Stimulated activated CD4-positive, alpha-beta T cell treated with anti-CD3 and anti-CD28 coated beads, Interleukin-12 subunit alpha, Interleukin-12 subunit beta, amount 100 ng/mL, for 24 hours (primary cell): ENCODE measurements at regions not wholly inside any gene's neighbourhood (a gene's known extent, or its start where the extent isn't known, plus 50 kb on each side); places are given as distances from the start of the nearest gene placed in this dataset.
"Not testable (repeated sequence)": the region's sequence is repeated elsewhere in the genome, so short reads cannot be mapped to it uniquely, and the experiment has no call there.

Source experiments
- DNase-seq, 2 experiments: peaks; one replicate each; pipeline ENCODE4 v3.0.0-alpha.2; 2020; ENCODE audit warnings: low read depth in 2 of 2

GRCh38 chr10:23754941-23755340, 316.1 kb downstream of the OTUD1 start:
- no peak for DNase-seq

- DNase-seq: no peak
Observed at GRCh38 chr10:23755556-23755955, 316.7 kb downstream of the OTUD1 start.

DNA sequence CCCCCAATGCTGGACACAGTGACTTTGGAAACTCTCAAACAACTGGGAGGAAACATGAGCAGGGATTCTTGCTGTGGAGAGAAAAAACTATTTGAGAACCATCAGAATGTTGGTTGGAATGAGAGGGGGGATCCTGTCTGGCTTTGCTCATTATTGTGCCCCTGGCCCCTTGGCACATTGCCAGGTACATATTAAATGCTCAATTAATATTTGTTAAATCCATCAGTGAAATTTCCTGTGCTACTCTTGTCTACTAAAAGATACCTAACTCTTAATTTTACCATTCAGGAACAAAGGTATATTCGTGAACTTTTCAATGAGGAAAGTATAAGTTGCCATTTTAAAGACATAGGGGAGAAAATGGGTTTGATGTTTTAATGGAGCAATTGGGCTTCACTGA, 329.4 kb downstream of the OTUD1 start:
- no peak for DNase-seq

DNA sequence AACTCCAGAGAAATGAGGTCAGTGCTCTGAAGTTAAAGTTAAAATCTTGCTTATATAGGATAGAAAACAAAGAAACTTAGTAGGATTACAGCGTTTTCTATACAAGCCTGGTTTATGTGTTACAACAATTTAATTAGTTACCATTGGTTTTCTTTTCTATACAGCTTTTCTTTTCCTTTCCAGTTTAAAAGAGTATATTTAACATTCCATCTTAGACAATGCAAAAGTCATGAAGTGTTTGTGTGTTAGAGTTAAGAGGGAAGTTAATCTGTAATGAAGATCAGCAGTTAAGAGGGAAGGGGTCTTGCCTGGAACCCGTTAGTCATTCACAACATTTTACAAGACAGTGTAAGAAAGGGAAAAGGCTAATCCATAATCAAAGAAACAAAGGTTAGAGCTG, 338.3 kb downstream of the OTUD1 start:
- DNase-seq: no peak

DNA sequence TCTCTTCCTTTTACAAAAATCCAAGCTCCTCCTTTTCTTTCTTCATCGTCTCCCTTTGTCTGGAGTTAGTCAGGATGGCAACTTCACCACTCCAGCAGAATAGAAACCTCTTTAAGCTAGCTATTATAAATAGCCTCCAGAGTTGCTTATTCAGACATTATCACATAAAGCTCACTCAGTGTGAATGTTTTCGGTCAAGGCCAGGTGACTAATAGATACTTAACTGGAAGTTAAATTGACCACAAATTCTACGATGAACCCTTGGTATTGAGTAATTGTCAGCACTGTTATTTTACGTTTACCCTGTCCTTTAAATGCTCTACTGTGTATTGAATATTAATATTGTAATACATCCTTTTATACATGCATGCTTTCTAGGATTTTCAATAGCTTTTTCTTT, 340.4 kb downstream of the OTUD1 start:
- DNase-seq: no peak

GRCh38 chr10:23780331-23780730, 341.5 kb downstream of the OTUD1 start:
- no peak for DNase-seq

- no peak for DNase-seq
Observed at GRCh38 chr10:23786594-23786993, 347.7 kb downstream of the OTUD1 start.

- no peak for DNase-seq
Observed at GRCh38 chr10:23793577-23793976, 354.7 kb downstream of the OTUD1 start.

GRCh38 chr10:23797452-23797851, 358.6 kb downstream of the OTUD1 start:
- DNase-seq: not testable (repeated sequence)

DNA sequence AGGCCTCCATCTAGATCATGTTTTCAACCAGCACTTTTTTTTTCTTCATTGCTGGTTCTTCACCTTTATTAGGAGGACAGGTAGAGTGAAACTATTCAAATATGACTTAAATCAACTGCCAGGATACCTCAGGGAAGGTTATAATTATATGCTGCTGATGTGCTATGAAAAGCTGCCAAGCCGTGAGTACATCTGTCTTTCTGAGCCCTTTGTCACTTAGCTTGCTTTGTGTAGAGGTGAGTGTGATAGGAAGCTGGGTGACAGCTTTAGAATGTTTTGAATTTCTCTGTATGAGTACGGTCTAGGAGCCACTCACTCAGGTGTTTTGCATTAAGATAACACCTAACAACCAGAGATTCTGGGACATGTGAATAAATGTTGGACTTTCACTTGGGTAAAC, 365.2 kb downstream of the OTUD1 start:
- no peak for DNase-seq

- no peak for DNase-seq
Observed at GRCh38 chr10:23813687-23814086, 374.8 kb downstream of the OTUD1 start.

- DNase-seq: no peak
Observed at GRCh38 chr10:23818484-23818883, 379.6 kb downstream of the OTUD1 start.

DNA sequence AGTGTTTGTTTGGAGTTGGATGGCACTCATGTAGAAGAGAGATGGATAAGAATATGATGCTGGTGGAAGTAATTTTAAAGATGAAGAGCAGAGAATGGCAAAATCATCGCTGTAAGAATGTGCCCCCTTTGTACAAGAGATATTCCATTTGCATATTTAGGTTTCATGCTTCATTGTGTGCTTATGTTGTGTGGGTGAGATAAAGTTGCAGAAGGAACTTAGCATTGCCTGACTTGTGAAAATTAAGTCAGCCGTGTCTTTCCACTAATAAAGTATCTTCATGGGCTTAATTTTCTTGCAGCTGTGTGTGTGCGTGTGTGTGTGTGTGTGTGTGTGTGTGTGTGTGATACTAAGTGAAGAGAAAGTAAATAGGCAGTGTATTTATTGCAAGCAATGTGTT, 381.9 kb downstream of the OTUD1 start:
- no peak for DNase-seq

- no peak for DNase-seq
Observed at GRCh38 chr10:23824822-23825221, 384.1 kb upstream of the KIAA1217 start.

DNA sequence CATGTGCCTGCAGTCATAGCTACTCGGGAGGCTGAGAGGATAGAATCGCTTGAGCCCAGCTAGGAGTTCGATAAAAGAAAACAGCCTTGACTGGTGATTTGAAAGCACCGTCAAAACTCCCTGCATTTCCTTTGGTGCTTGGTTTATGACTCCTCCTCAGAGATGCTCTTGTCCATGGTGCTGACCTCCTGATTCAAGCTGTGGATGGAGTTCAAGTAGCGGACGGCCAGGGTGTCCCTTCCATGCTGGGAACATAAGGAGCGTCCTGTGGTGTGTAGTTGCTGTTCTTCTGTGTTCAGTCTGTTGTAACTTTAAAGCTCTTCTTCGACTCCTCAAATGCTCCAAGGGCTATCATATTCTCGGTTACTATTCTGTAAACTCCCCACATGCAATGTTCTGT, 382.5 kb upstream of the KIAA1217 start:
- no peak for DNase-seq

DNA sequence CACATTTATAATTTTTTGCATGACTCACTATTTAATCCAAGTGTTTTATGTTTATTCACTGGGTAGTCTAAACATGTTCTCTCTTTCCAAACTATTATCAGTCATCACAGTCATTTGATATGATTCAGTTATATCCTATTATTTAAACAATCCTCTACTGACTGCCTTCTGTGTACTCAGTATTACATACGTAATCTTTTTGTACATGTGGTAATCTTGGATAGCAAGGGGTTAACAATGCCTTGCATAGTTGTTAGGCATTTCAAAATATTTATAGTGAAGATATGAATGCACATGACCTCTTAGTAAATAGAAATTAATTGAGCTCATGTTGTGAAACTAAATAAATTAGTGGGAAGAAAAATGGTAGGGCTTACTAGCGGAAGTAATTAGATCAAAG, 379.4 kb upstream of the KIAA1217 start:
- DNase-seq: no peak

DNA sequence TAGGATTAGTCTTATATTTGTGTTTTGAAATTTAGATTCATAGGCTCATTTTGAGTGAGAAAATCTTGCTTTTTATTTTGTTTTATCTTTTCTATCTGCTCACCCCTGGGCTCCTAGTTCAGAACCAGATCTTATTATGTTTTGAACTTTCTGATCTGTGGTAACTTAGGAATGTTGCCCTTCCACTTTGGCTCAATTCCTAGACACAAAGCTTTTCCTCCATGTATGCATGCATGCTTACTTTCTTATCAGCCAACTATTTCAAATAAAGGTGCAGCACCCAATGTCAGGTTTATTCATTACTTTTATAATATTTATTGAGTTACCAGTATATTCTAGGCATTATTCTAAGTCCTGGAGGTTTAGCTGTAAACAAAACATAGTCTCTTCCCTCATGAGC, 374.8 kb upstream of the KIAA1217 start:
- DNase-seq: no peak

- no peak for DNase-seq
Observed at GRCh38 chr10:23850631-23851030, 358.3 kb upstream of the KIAA1217 start.

- DNase-seq: no peak
Observed at GRCh38 chr10:23859598-23859997, 349.3 kb upstream of the KIAA1217 start.

- DNase-seq: no peak
Observed at GRCh38 chr10:23864631-23865147, 344.2 kb upstream of the KIAA1217 start.

DNA sequence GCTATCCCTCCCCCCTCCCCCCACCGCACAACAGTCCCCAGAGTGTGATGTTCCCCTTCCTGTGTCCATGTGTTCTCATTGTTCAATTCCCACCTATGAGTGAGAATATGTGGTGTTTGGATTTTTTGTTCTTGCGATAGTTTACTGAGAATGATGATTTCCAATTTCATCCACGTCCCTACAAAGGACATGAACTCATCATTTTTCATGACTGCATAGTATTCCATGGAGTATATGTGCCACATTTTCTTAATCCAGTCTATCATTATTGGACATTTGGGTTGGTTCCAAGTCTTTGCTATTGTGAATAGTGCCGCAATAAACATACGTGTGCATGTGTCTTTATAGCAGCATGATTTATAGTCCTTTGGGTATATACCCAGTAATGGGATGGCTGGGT, 342.0 kb upstream of the KIAA1217 start:
- DNase-seq: not testable (repeated sequence)

DNA sequence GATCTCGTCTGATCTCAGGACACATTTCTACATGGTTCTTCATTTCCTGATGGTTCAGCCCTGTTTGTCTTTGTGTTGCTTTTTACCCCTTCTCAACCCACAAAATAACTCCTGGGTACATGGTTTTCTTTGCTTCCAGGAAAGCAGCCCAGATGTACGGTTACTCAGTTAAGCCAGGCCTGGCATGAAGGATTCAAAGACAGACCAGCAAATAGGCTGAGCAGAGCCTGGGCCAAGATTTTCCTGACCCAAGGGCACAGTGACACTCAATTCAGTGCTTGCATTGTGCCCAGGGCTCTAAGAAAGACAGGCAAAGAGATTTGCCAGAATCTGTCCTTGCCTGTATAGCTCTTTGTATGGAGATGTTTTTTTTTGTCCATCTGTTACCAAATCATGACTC, 340.8 kb upstream of the KIAA1217 start:
- DNase-seq: no peak

GRCh38 chr10:23869548-23869947, 339.4 kb upstream of the KIAA1217 start:
- DNase-seq: no peak

DNA sequence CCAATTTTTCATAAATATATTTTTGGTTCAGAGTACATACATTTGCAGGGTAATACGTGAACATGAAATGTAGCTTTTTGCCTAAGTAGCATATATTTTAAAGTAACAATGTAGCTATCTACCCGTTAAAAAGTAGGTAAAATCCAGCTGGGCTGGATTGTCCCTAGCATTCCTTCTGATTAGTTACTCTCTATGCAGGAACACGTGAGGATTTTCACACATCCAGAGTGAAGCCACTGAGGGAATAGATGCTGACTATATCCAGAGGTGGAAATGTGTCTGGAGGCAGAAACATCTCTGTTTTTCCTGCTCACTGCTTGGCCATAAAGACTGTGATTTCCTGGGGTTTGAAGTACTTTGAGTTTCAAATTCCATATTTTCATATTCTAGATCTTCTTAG, 338.9 kb upstream of the KIAA1217 start:
- no peak for DNase-seq
